GM18505 (cell line): ENCODE measurements at regions not wholly inside any gene's neighbourhood (a gene's known extent, or its start where the extent isn't known, plus 50 kb on each side); places are given as distances from the start of the nearest gene placed in this dataset.
"Not testable (repeated sequence)": the region's sequence is repeated elsewhere in the genome, so short reads cannot be mapped to it uniquely, and the experiment has no call there.

Experiments
- ATAC-seq: cut with Tn5 transposase; IDR thresholded peaks from one replicate; pipeline ENCODE4 v1.9.1; 2021; ENCODE audit not compliant: unreplicated experiment
- POLR2A ChIP-seq: IDR thresholded peaks from 4 replicates; pipeline ENCODE4 v1.6.1; 2011; ENCODE audit warnings: borderline replicate concordance; ENCODE audit not compliant: insufficient read depth, insufficient read length; ENCODE audit errors: extremely low read depth

DNA sequence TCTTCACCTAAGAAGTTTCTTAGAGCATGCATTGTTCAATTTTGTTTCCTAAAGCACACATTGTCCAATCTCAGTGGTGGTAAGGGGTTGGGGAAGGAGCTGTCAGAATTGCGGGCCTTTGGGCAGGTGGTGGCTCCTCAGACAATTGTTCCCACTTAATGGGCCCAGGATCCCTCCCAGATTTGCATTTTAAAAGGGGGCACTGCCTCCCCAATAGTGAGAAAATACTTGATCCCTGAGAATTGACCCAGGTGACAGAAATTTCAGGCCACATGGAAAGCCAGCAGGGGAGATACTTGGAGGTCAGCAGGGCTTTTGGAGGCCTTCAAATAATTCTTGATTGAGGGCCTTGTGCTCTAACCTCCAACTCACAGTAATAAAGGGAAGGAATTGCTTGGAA is 217.1 kb downstream of the ZNF674 start:
- TF ChIP-seq POLR2A, result no peak
- no peak for ATAC-seq

DNA sequence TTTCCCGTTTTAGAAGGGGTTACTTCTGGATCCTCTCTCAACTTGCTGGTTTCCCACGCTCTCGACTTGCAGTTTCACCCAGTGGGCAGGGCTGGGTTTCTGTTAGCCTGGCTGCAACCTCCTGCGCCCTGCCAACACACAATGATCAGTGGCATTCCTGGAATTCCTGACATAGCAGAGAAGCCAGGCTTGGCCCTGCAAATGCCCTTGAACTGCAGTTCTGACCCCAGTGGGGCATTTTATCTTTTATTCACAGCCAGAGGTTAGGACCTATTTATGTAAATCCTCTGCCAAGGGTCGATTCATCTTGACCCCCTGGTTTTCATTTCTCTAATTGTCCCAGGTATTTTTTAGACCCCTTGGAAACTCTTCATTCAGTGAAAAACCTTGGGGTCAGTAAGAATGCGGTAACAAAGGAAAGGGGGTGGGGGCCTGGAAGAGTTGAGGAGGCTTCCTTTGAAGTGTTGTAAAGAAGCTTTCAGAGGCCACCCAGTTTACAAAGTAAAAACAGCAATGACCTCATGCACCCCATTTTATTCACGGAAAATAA is 217.6 kb downstream of the ZNF674 start:
- no peak for TF ChIP-seq POLR2A
- no peak for ATAC-seq

DNA sequence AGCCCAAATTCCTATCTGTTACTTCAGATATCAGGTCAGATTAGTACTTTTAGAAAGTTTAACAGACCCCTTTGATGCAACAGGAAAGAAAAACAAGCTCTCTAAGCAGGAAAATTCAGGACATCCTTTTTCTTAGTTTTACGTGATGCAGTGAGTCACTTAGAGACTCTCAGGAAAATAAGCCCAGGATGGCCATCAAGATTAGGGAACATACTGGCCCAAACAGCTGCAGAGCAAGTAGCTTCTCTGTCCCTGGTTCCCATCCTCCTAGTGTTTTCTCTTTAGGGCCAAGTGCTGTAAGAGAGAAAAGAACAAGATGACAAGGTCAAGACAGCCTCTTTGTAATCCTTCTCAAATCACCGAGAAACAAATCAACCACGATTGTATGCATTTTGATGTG is 219.1 kb downstream of the ZNF674 start:
- ATAC-seq, result no peak
- TF ChIP-seq POLR2A, result no peak

DNA sequence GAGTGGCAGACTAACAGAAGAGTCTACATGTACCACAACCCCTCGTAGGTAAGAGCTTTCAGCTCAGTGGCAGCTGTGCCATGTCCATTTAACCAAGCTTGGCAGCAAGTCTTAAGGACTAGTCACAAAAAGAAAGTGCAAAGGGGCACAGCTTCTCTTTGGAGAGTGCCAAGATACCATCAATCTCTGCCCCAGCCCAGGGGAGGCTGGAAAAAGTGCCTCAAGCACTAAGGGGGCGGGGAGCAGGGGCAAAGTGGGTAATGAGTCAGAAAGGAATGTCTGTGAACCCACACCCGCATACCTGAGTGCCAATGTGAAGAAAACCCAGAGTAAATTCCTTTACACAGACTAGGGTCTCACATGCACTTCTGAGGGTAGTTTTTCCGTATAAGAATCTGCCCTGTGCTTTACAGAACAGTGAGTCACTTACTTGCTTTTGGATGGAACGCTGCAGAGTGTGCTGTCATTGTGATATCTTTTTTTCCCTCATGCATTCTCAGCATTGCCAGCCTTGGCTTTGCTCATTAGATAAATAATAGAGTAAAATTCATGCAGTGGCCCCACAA is 219.8 kb downstream of the ZNF674 start:
- ATAC-seq, result no peak

GRCh38 chrX:46324166-46324565 is 221.1 kb downstream of the ZNF674 start:
- no peak for ATAC-seq
- no peak for TF ChIP-seq POLR2A

More for the DNA sequence above, 219.8 kb downstream of the ZNF674 start:
- no peak for TF ChIP-seq POLR2A

DNA sequence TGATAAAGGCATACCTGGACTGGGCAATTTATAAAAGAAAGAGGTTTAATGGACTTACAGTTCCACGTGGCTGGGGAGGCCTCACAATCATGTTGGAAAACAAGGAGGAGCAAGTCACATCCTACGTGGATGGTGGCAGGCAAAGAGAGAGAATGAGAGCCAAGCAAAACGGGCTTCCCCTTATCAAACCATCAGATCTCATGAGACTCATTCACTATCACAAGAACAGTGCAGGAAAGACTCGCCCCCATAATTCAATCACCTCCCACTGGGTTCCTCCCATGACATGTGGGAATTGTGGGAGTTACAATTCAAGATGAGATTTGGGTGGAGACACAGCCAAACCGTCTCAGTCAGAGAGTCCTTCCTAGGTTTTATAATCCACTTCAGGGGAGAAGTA is 222.3 kb downstream of the ZNF674 start:
- not testable (repeated sequence) for ATAC-seq

DNA sequence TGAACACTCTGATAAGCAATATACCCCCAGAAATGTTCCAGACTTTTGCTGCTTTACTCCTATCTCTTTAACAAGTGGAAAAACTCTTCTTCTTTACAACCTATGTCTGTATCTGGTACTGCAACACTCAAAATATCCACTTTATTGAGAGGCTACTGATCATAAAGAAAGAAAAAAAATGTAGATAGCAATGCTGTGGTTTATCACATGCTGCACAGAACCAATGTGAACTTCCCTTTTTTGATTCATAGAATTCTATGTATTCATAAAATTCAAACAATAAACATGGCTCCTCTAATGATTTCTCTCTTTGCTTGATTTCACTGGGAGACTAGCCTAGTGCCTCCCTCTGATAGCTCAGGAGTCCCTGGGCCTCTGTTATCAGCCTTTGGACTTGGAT is 223.5 kb downstream of the ZNF674 start:
- no peak for ATAC-seq

GRCh38 chrX:46319750-46320149 is 225.5 kb downstream of the ZNF674 start:
- no peak for TF ChIP-seq POLR2A
- ATAC-seq, result no peak

More for the DNA sequence above, 223.5 kb downstream of the ZNF674 start:
- no peak for TF ChIP-seq POLR2A

GRCh38 chrX:46318551-46318950 is 226.7 kb downstream of the ZNF674 start:
- ATAC-seq, result no peak
- TF ChIP-seq POLR2A, result no peak

- no peak for TF ChIP-seq POLR2A
- no peak for ATAC-seq
Measured at GRCh38 chrX:46317163-46317562, 228.1 kb downstream of the ZNF674 start.

DNA sequence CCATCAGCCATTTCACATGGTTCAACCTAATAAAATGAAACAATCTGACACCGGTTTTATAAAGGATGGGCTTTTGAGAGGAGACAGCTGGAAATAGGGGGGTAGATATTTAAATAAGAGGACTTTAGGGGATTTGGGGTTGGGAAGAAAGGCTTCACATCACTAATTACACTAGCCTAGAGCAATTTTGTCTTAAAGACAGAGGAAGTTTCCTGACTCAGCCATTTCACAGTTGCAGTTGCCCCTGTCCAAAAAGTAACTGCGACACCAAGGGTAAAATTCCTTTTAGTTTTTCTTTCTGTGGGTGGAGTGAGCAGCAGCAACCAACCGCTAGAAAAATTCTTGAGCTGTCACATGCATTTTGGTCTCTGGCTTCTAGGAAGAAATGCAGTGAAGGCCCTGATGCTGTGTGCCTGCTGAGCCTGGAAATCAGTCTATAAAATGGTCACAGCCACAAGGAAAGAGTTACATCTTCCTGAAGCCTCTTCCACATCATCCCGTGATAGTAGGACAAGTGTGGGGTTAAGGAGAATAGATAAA is 233.6 kb downstream of the ZNF674 start:
- no peak for ATAC-seq
- TF ChIP-seq POLR2A, result no peak

GRCh38 chrX:46310815-46311497 is 234.3 kb downstream of the ZNF674 start:
- no peak for TF ChIP-seq POLR2A
- no peak for ATAC-seq

GRCh38 chrX:46308110-46308509 is 237.1 kb downstream of the ZNF674 start:
- TF ChIP-seq POLR2A, result no peak
- ATAC-seq, result no peak

GRCh38 chrX:46306103-46306502 is 239.1 kb downstream of the ZNF674 start:
- no peak for TF ChIP-seq POLR2A
- ATAC-seq, result no peak
